ENCODE measurements at regions not wholly inside any gene's neighbourhood (a gene's known extent, or its start where the extent isn't known, plus 50 kb on each side); places are given as distances from the start of the nearest gene placed in this dataset.

DNA sequence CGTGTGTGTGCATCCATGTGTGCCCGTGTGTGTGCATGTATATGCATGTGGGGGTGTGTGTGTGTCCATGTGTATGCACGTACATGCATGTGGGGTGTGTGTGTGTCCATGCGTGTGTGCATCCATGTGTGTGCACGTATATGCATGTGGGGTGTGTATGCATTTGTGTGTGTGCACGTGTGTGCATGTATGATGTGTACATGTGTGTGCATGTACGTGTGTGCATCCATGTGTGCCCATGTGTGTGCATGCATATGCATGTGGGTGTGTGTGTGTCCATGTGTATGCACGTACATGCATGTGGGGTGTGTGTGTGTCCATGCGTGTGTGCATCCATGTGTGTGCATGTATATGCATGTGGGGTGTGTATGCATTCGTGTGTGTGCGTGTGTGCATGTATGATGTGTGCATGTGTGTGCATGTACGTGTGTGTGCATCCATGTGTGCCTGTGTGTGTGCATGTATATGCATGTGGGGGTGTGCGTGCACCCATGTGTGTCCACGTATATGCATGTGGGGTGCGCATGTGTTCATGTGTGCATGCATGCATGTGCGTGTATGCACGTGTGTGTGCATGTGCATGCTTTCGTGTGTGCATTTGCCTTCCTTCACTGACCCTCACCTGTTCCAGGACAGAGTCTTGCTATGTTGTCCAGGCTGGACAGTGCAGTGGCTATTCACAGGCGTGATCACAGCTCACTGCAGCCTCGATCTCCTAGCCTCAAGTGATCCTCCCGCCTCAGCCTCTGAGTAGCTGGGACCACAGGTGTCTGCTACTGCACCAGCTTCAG, 129.6 kb upstream of the TNRC6C start:
- Histone ChIP-seq H3K4me2 (no peak overlapping the region), H3K4me1 (ENCODE audit: low read depth, poor library complexity, severe bottlenecking) (no peaks in the 10 kb centered on the region), H3K27ac (no peak overlapping the region), H3K27me3 (ENCODE audit: insufficient read depth, low read depth) (no peaks in the 10 kb centered on the region), H2AFZ (ENCODE audit: low read depth) (no peak overlapping the region), H3K4me3 (IDR thresholded peaks at IDR 0.05; ENCODE audit: insufficient read depth, low read depth, low read length) (no peak overlapping the region), H3K36me3 (ENCODE audit: insufficient read depth) (no peaks in the 10 kb centered on the region), H3K79me2 (ENCODE audit: insufficient read depth, low read depth) (no peaks in the 10 kb centered on the region), H4K20me1 (ENCODE audit: insufficient read depth) (no peaks in the 10 kb centered on the region), H3K9ac (no peak overlapping the region)
- TF ChIP-seq, protein P1, sequence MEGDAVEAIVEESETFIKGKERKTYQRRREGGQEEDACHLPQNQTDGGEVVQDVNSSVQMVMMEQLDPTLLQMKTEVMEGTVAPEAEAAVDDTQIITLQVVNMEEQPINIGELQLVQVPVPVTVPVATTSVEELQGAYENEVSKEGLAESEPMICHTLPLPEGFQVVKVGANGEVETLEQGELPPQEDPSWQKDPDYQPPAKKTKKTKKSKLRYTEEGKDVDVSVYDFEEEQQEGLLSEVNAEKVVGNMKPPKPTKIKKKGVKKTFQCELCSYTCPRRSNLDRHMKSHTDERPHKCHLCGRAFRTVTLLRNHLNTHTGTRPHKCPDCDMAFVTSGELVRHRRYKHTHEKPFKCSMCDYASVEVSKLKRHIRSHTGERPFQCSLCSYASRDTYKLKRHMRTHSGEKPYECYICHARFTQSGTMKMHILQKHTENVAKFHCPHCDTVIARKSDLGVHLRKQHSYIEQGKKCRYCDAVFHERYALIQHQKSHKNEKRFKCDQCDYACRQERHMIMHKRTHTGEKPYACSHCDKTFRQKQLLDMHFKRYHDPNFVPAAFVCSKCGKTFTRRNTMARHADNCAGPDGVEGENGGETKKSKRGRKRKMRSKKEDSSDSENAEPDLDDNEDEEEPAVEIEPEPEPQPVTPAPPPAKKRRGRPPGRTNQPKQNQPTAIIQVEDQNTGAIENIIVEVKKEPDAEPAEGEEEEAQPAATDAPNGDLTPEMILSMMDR (conservative IDR thresholded peaks at IDR 0.05; ENCODE audit: low read depth, low read length) = no peak

DNA sequence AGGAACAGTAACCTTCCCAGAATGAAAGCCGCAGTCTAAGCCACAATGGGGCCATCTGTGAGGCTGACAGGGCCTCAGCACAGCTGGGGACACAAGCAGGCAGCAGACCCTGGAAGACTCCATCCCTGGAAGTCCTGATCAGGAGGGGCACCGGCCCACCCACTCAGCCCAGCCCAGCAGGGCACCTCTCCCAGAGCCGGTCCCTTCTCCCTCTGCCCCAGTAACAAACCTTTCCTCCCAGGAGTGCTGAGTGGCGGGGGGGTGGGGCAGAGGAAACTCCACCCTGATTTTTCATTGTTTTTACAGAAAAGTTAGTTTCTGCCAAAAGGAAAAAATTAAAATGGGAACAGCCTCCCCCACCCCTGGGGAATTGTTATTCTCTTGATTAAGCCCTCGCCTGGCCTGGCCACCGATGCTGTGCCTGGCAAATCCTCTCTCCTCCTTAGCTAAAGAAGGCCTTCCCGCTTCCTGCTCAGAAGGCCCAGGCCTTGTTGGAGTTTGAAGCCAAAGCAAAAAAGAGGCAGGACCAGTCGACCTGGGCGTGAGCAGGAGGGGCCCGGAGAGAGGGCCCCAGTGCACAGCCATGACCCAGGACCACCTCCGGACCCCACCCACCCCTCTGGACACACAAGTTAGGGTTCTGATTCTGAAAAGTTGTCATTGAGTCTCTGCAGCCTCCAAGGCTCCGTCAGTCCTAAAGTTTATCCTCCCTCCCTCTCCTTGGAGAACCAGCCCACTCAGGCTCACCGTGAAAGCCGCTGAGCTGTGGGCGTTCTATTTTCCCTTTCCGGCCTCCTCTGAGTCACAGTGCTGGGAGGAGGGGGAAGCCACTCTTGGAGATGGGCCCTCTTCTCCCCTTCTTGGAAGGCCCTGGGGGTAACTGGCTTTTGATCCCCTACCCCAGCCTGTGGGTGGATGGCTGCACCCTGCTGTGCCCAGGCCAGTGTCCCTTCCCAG, 128.4 kb upstream of the TNRC6C start:
- H2AFZ ChIP-seq (ENCODE audit: low read depth) = no peak overlapping the region
- TF ChIP-seq, protein P1 (conservative IDR thresholded peaks at IDR 0.05; ENCODE audit: low read depth, low read length) = no peak

DNA sequence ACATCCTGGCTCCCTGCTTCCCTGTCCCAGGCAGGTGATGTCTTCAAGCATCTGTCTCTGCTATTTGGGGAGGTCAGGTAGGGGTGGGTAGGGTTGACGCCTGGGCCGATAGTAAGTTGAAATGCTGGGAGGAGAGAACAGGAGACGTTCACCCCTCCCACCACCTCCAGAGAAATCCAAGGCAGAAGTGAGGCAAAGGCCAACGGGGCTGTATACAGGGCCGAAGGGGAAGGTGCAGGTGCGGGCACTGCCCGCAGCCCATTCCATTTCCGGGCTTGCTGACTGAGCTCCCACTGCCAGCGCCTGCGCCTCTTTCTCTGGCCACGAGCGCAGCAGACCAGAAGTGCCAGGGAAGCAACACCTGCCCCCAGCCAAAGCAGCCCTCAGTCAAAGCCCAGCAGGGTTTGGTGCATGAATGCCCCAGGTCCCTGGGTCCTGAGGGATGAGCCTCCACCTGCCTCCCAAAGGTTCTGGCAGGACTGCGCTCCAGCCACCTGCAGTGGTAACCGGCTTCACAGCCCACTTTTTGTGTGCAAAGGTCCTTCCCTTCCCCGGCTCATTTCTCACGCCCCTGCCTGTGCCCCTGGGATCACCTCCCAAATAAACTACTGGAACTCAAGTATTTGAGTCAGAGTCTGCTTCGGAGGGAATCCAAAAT, 127.6 kb upstream of the TNRC6C start:
- Histone ChIP-seq H3K4me1 (ENCODE audit: low read depth, poor library complexity, severe bottlenecking) (no peaks in the 10 kb centered on the region), H3K79me2 (ENCODE audit: insufficient read depth, low read depth) (no peaks in the 10 kb centered on the region), H3K4me3 (IDR thresholded peaks at IDR 0.05; ENCODE audit: insufficient read depth, low read depth, low read length) (no peak overlapping the region), H3K4me2 (no peak overlapping the region), H4K20me1 (ENCODE audit: insufficient read depth) (no peaks in the 10 kb centered on the region), H3K36me3 (ENCODE audit: insufficient read depth) (no peaks in the 10 kb centered on the region), H3K9ac (no peak overlapping the region), H2AFZ (ENCODE audit: low read depth) (no peak overlapping the region), H3K27me3 (ENCODE audit: insufficient read depth, low read depth) (no peaks in the 10 kb centered on the region), H3K27ac (no peak overlapping the region)
- TF ChIP-seq, protein P1 (conservative IDR thresholded peaks at IDR 0.05; ENCODE audit: low read depth, low read length) = no peak

More for the DNA sequence above, 128.4 kb upstream of the TNRC6C start:
- no peaks in the 10 kb centered on the region for H4K20me1 ChIP-seq (ENCODE audit: insufficient read depth)
- H3K4me3 ChIP-seq (IDR thresholded peaks at IDR 0.05; ENCODE audit: insufficient read depth, low read depth, low read length) = no peak overlapping the region
- no peaks in the 10 kb centered on the region for H3K27me3 ChIP-seq (ENCODE audit: insufficient read depth, low read depth)
- no peak overlapping the region for H3K9ac ChIP-seq
- H3K79me2 ChIP-seq (ENCODE audit: insufficient read depth, low read depth) = no peaks in the 10 kb centered on the region
- H3K27ac ChIP-seq = no peak overlapping the region
- H3K36me3 ChIP-seq (ENCODE audit: insufficient read depth) = no peaks in the 10 kb centered on the region
- H3K4me2 ChIP-seq = no peak overlapping the region
- no peaks in the 10 kb centered on the region for H3K4me1 ChIP-seq (ENCODE audit: low read depth, poor library complexity, severe bottlenecking)

DNA sequence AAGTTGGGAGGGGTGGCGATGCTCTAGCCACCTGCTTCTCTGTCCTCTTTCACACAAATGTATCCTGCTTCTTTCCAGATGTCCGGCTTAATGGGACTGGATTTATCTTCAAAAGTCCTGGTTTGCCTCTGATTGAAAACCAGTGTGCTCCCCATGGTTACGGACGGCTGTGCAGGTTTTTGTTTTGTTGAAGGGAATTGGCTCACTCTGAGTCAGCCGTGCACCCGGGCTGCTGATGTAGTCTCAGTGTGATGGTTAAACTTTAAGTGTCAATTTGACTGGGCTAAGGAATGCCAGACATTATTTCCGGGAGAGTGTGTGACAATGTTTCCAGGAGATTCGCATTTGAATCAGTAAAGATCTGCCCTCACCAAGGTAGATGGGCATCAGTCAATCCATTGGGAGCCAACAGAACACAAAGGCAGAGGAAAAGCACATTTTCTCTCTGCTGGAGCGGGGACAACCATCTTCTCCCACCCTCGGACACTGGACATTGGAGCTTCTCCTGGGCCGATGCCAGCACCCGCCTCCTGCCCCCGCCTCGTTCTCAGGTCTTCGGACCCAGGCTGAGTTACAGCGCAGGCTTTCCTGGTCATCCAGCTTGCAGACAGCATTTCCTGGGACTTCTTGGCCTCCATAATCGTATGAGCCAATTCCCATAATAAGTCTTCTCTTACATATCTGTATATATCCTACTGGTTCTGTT, 126.9 kb upstream of the TNRC6C start:
- Histone ChIP-seq H3K27ac (no peak overlapping the region), H4K20me1 (ENCODE audit: insufficient read depth) (no peaks in the 10 kb centered on the region), H3K36me3 (ENCODE audit: insufficient read depth) (no peaks in the 10 kb centered on the region), H3K4me1 (ENCODE audit: low read depth, poor library complexity, severe bottlenecking) (peaks cover 2% of the 10 kb centered on the region), H2AFZ (ENCODE audit: low read depth) (no peak overlapping the region), H3K4me3 (IDR thresholded peaks at IDR 0.05; ENCODE audit: insufficient read depth, low read depth, low read length) (no peak overlapping the region), H3K27me3 (ENCODE audit: insufficient read depth, low read depth) (no peaks in the 10 kb centered on the region), H3K9ac (no peak overlapping the region), H3K79me2 (ENCODE audit: insufficient read depth, low read depth) (no peaks in the 10 kb centered on the region), H3K4me2 (no peak overlapping the region)
- TF ChIP-seq, protein P1 (conservative IDR thresholded peaks at IDR 0.05; ENCODE audit: low read depth, low read length) = no peak
